C4-2B (cell line): ENCODE measurements at regions not wholly inside any gene's neighbourhood (a gene's known extent, or its start where the extent isn't known, plus 50 kb on each side); places are given as distances from the start of the nearest gene placed in this dataset.

ENCODE experiments used
- H3K27ac ChIP-seq: fragments of 450-650 bp; 2 replicates; pipeline ENCODE4 v1.5.1; 2017
- CTCF ChIP-seq: fragments of 450-650 bp; conservative IDR thresholded peaks from 2 replicates; pipeline ENCODE4 v1.5.1; 2017; ENCODE audit warnings: mild to moderate bottlenecking
- ZFX ChIP-seq: fragments of 450-650 bp; IDR thresholded peaks from 2 replicates; pipeline ENCODE4 v1.6.1; 2017

DNA sequence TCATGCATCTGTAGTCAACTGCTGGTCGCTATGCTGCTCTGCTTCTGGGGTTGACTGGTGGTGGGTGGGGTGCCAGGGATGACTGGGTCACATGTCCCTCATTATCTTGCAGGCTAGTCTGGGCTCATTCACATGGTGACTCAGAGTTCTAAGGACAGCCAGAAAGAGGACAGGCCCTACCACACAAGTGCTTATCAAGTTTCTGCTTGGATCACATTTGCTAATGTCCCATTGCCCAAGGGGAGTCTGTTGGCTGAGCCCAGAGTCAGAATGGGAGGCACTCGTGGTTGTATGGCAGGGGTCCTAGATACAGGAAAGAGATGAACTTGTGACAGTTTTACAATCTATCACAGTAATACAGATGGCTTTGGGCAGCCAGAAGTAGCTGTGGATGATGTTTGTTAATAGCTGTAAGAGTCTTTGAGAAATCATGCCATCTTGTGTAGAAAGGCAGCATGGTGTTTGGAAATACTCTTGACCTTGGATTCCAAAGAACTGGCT, 221.3 kb downstream of the GPAT3 start:
- TF ChIP-seq ZFX (no peak), CTCF (no peak)
- no peak overlapping the region for H3K27ac ChIP-seq

GRCh38 chr4:83753260-83753659, 217.4 kb downstream of the GPAT3 start:
- no peak overlapping the region for H3K27ac ChIP-seq
- no peak for TF ChIP-seq ZFX
- no peak; the same call in 1 of the 2 replicates for TF ChIP-seq CTCF

GRCh38 chr4:83751336-83751949, 215.5 kb downstream of the GPAT3 start:
- no peak overlapping the region for H3K27ac ChIP-seq
- TF ChIP-seq ZFX (no peak), CTCF (no peak)

GRCh38 chr4:83748711-83749110, 212.8 kb downstream of the GPAT3 start:
- no peak overlapping the region for H3K27ac ChIP-seq
- no peak for TF ChIP-seq ZFX
- TF ChIP-seq CTCF, result no peak

DNA sequence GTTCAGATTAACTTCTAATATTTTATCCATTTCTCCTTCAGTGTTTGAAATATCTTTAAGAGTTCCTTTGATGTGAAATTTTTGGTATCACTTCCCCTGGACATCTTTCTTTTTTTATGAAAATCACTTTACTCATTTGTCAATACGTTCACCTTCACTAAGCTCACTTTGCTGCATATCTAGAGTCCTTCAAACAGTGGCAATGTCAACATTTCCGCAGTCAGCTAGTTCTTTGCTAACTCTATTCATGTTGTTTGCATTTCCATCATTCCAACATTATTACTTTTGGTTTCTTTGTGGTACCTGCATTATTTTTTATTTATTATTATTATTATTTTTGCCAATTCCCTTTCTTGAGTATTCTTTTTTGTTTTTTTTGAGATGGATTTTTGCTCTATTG, 203.0 kb downstream of the GPAT3 start:
- TF ChIP-seq CTCF (no peak), ZFX (no peak)
- no peak overlapping the region for H3K27ac ChIP-seq

DNA sequence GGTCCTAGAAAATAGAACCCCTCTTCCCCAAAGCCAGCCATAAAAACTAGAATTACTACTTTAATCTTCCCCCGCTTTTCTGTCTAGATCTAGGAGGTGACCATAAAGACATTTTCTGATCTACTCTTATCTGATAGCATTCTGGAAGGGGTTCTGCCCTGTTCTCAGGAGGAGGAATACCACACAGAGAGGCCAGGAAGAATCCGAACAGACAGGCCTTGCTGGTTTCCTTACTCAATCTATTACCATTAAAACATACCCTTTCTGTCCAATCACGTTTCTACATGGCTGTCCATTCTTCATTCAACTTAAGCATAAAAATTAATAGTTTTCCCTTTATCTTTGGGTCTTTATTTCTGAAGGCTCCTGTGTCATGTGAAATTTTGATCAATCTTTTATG, 198.7 kb downstream of the GPAT3 start:
- TF ChIP-seq ZFX (no peak), CTCF (no peak)
- H3K27ac ChIP-seq, result no peak overlapping the region

- TF ChIP-seq CTCF (no peak), ZFX (no peak)
- H3K27ac ChIP-seq, result no peak overlapping the region
Measured at GRCh38 chr4:83732114-83732635, 196.3 kb downstream of the GPAT3 start.
